ENCODE measurements at regions not wholly inside any gene's neighbourhood (a gene's known extent, or its start where the extent isn't known, plus 50 kb on each side); places are given as distances from the start of the nearest gene placed in this dataset.

DNA sequence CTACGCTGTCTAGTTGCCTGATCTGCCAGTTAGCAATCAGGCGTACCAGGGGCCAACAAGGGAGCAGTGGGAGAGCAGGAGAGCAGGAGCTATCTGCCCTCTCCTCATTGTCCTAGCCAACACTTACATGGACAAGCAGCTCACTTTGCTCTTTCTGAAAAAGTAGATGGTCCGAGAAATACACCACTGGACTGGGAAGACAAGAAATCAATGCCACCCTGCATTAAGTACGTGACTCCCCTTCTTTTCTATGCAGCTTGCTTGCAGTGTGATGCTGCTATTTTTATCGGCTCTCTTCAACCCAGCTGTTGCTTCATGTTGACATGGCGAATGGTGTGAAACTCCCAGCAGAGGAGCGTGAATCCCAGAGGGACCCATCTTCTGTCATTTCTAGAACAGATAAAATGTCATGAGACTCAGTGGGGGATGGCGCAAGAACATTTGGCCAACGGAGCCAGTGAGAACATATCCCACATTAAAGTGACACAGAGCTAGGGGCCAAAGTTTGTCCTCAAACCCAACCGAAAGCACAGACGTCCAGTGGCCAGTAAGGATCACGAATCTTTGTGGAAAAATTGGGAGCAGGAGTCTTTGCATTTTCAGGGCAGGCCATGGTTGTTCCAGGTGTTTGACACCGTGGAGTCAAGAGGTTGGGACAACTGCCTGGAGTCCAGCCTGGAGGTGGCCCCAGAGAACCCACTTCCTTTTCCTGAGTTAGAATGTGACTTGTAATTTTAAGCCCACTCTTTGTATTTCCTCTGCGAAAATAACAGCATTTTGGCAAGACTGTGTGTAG, 53.7 kb upstream of the MEF2A start:
- no peak overlapping the region for H3K4me3 ChIP-seq (ENCODE audit: low read depth, low read length)
- DNase-seq (ENCODE audit: low read depth): no peak
- no peak for TF ChIP-seq CTCF (conservative IDR thresholded peaks at IDR 0.05; ENCODE audit: low read depth, low read length)

GRCh38 chr15:99514306-99514705, 51.5 kb upstream of the MEF2A start:
- no peak for DNase-seq (ENCODE audit: low read depth)
- no peak for TF ChIP-seq CTCF (conservative IDR thresholded peaks at IDR 0.05; ENCODE audit: low read depth, low read length)
- no peak overlapping the region for H3K4me3 ChIP-seq (ENCODE audit: low read depth, low read length)
